OCI-LY3 (cell line): ENCODE measurements at regions not wholly inside any gene's neighbourhood (a gene's known extent, or its start where the extent isn't known, plus 50 kb on each side); places are given as distances from the start of the nearest gene placed in this dataset.

Source experiments
- H2AFZ ChIP-seq: fragments of 200-600, 300-600 bp; shearing (Covaris generic); 2 replicates; pipeline ENCODE4 v1.6.0; 2014; ENCODE audit warnings: antibody characterized with exemption, low read depth, low read length
- H3K27ac ChIP-seq: fragments of 200-600, 300-600 bp; sonication (generic); 2 replicates; pipeline ENCODE4 v1.5.1; 2014; ENCODE audit warnings: mild to moderate bottlenecking, low read length, moderate library complexity, mixed read lengths
- H3K27me3 ChIP-seq: fragments of 200-600, 300-600 bp; sonication (generic); 2 replicates; pipeline ENCODE4 v1.6.1; 2014; ENCODE audit warnings: low read depth, low read length, mixed read lengths
- H3K36me3 ChIP-seq: fragments of 200-600, 300-600 bp; sonication (generic); replicated peaks from 2 replicates; pipeline ENCODE3; 2014; ENCODE audit warnings: low read depth, low read length, mixed read lengths
- H3K4me1 ChIP-seq: fragments of 300-600, 200-600 bp; sonication (generic); 2 replicates; pipeline ENCODE4 v1.6.1; 2014; ENCODE audit warnings: low read length, mixed read lengths
- H3K4me2 ChIP-seq: fragments of 200-600, 300-600 bp; sonication (generic); 2 replicates; pipeline ENCODE4 v1.6.1; 2014; ENCODE audit warnings: low read length, mixed read lengths
- H3K4me3 ChIP-seq: fragments of 300-600, 200-600 bp; sonication (generic); 2 replicates; pipeline ENCODE4 v1.5.1; 2014; ENCODE audit warnings: antibody characterized with exemption, mild to moderate bottlenecking, low read length, moderate library complexity
- H3K79me2 ChIP-seq: fragments of 300-600, 200-600 bp; shearing (Covaris generic); 2 replicates; pipeline ENCODE4 v1.6.1; 2014; ENCODE audit warnings: mild to moderate bottlenecking, low read length, mixed read lengths
- H3K9ac ChIP-seq: fragments of 300-600, 200-600 bp; shearing (Covaris generic); 2 replicates; pipeline ENCODE4 v1.6.0; 2014; ENCODE audit warnings: mild to moderate bottlenecking, low read length, moderate library complexity
- H3K9me3 ChIP-seq: fragments of 200-600, 300-600 bp; shearing (Covaris generic); 2 replicates; pipeline ENCODE4 v1.6.1; 2014; ENCODE audit warnings: low read length, mixed read lengths; ENCODE audit not compliant: insufficient read depth
- H4K20me1 ChIP-seq: fragments of 200-600, 300-600 bp; sonication (generic); 2 replicates; pipeline ENCODE4 v1.6.1; 2016; ENCODE audit warnings: low read length, mixed read lengths; ENCODE audit not compliant: insufficient read depth
- EZH2phosphoT487 ChIP-seq: fragments of 200-600 bp; shearing (Covaris generic); IDR thresholded peaks from 2 replicates; pipeline ENCODE4 v1.6.1; 2018; ENCODE audit warnings: antibody characterized with exemption, mixed run types, low read depth
- TF ChIP-seq, protein P1 (sequence below): fragments of 200-600, 300-600 bp; sonication (generic); IDR thresholded peaks from 2 replicates; pipeline ENCODE4 v1.5.1; 2014; ENCODE audit warnings: antibody characterized with exemption, low read length, low read depth

DNA sequence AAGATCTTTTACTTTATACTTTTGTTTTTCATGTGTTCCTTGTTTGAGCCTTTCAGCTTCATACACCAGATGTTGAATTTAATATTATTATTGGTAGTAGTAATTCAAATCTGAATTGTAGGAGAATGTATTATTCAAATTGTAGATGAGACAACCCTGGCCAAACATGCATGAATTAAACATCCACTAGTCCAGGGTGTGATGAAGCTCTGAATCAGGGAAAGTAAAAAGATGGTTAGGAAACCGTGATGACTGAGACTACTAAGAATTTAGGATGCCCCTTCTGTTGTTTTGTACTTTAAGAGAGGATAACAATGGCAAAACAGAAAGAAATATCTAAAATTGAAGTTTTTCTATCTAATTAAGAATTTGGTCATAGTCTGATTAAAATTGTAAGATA lies 227.8 kb upstream of the CDH2 start:
- Histone ChIP-seq H3K4me3 (no peak overlapping the region), H3K4me2 (no peak overlapping the region), H3K27ac (no peak overlapping the region), H3K79me2 (no peaks in the 10 kb centered on the region), H3K9ac (no peak overlapping the region), H3K9me3 (no peaks in the 10 kb centered on the region), H3K27me3 (no peaks in the 10 kb centered on the region), H4K20me1 (no peaks in the 10 kb centered on the region), H2AFZ (no peak overlapping the region), H3K4me1 (peaks cover 6% of the 10 kb centered on the region), H3K36me3 (no peaks in the 10 kb centered on the region)
- no peak for TF ChIP-seq EZH2phosphoT487
- TF ChIP-seq, protein P1, sequence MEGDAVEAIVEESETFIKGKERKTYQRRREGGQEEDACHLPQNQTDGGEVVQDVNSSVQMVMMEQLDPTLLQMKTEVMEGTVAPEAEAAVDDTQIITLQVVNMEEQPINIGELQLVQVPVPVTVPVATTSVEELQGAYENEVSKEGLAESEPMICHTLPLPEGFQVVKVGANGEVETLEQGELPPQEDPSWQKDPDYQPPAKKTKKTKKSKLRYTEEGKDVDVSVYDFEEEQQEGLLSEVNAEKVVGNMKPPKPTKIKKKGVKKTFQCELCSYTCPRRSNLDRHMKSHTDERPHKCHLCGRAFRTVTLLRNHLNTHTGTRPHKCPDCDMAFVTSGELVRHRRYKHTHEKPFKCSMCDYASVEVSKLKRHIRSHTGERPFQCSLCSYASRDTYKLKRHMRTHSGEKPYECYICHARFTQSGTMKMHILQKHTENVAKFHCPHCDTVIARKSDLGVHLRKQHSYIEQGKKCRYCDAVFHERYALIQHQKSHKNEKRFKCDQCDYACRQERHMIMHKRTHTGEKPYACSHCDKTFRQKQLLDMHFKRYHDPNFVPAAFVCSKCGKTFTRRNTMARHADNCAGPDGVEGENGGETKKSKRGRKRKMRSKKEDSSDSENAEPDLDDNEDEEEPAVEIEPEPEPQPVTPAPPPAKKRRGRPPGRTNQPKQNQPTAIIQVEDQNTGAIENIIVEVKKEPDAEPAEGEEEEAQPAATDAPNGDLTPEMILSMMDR, result no peak

DNA sequence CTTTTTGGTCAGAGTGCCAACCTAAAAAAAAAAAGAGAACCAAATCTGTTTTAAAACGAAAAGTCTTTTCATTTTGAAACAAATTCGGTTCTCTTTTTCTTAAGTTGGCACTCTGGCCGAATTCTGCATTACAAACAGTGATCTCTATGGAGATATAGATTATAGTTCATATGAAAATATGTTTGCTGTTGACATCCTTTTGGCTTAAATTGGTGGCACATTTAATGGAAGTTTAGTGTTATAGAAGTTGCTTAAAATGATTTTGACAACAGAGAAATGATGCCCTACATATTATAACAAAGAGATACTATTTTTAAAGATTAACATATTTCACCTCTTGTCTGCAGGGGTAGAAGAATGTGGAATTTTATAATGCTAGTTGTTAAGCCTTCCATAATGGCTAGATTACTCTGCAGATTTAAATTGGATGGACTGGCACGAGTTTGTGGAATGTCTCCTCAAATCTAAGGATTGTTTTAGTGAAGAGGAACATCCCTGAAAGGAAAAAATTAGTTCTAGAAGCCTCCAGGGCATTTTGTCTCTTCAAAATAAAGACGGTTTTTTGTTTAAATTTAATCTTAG lies 222.9 kb upstream of the CDH2 start:
- Histone ChIP-seq H3K27ac (peak overlapping the region; percentile 53), H3K4me1 (peaks cover 15% of the 10 kb centered on the region), H4K20me1 (no peaks in the 10 kb centered on the region), H3K36me3 (no peaks in the 10 kb centered on the region), H3K9me3 (no peaks in the 10 kb centered on the region), H3K27me3 (no peaks in the 10 kb centered on the region), H3K79me2 (no peaks in the 10 kb centered on the region), H3K9ac (no peak overlapping the region), H3K4me2 (peak overlapping the region; percentile 25), H2AFZ (no peak overlapping the region), H3K4me3 (no peak overlapping the region)
- no peak for TF ChIP-seq EZH2phosphoT487
- TF ChIP-seq, protein P1, result no peak

DNA sequence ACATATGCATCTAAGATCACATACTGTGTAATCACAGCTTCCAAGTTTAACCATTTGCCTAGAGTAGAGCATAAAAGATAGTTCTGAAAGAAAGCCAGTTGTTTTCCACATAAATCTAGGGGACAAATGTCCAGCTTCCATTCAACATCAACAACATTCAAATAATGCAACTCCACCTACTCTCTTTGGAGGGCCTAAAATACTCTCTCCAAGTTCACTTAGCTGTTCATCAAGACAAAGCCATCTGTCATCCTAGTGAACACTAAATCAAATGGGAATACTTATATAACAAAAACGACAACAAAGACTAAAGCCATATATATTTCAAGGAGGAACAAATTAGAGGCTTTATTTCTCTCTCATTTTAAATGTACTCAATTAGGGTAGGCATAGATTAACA lies 221.5 kb upstream of the CDH2 start:
- Histone ChIP-seq H2AFZ (no peak overlapping the region), H3K4me1 (peaks cover 15% of the 10 kb centered on the region), H3K79me2 (no peaks in the 10 kb centered on the region), H3K9me3 (no peaks in the 10 kb centered on the region), H3K9ac (no peak overlapping the region), H3K27me3 (no peaks in the 10 kb centered on the region), H3K4me2 (no peak overlapping the region), H3K36me3 (no peaks in the 10 kb centered on the region), H3K4me3 (no peak overlapping the region), H4K20me1 (no peaks in the 10 kb centered on the region), H3K27ac (no peak overlapping the region)
- TF ChIP-seq, protein P1, result no peak
- no peak for TF ChIP-seq EZH2phosphoT487

DNA sequence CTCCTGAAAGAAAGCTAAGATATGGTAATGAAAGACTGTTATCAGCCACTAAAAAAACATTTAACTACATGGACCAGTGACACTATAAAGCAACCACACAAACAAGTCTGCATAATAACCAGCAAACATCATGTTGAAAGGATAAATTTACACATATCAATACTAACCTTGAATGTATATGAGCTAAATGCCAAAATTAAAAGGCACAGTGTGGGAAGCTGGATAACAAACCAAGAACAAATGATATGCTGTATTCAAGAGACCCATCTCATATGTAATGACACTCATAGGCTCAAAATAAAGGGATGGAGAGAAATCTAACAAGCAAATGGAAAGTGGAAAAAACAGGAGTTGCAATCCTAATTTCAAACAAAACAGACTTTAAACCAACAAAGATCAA lies 213.1 kb upstream of the CDH2 start:
- no peak for TF ChIP-seq EZH2phosphoT487
- TF ChIP-seq, protein P1, result no peak

More for the DNA sequence above, 213.1 kb upstream of the CDH2 start:
- Histone ChIP-seq H3K4me1 (no peaks in the 10 kb centered on the region), H3K27me3 (no peaks in the 10 kb centered on the region), H3K4me2 (no peak overlapping the region), H3K4me3 (no peak overlapping the region), H4K20me1 (no peaks in the 10 kb centered on the region), H3K9ac (no peak overlapping the region), H3K79me2 (no peaks in the 10 kb centered on the region), H3K36me3 (peaks cover 10% of the 10 kb centered on the region), H3K9me3 (peaks cover 13% of the 10 kb centered on the region; the same call in 1 of the 2 replicates), H2AFZ (no peak overlapping the region), H3K27ac (no peak overlapping the region)
